ENCODE measurements at regions not wholly inside any gene's neighbourhood (a gene's known extent, or its start where the extent isn't known, plus 50 kb on each side); places are given as distances from the start of the nearest gene placed in this dataset.
A peak's percentile ranks its signal among the peaks of the same experiment; 100 is the strongest.

DNA sequence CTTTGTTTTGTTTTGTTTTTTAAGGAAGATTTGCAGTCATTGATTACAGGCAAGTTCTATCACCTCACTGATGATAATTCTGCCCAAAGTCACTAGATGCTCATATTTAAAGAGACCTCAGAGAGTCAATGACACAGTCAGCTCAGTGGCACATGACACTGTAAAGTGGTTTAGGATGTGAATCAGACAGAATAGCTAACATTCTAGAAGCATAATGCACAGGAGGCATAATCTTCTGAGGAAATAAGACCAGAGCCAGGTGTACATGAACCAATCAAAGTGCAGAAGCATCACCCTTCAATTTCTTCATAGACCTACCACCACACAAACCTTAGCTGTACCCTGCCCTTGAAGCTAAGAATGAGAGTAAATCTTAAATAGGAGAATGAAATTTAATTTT, 268.5 kb downstream of the BRINP2 start:
- Histone ChIP-seq H3K4me3 (ENCODE audit: low read depth, low read length) (no peak overlapping the region), H3K36me3 (ENCODE audit: control insufficient read depth, insufficient read depth, low read length) (no peaks in the 10 kb centered on the region), H3K27me3 (ENCODE audit: control insufficient read depth, insufficient read depth, low read length) (no peaks in the 10 kb centered on the region)
- TF ChIP-seq, protein P1, sequence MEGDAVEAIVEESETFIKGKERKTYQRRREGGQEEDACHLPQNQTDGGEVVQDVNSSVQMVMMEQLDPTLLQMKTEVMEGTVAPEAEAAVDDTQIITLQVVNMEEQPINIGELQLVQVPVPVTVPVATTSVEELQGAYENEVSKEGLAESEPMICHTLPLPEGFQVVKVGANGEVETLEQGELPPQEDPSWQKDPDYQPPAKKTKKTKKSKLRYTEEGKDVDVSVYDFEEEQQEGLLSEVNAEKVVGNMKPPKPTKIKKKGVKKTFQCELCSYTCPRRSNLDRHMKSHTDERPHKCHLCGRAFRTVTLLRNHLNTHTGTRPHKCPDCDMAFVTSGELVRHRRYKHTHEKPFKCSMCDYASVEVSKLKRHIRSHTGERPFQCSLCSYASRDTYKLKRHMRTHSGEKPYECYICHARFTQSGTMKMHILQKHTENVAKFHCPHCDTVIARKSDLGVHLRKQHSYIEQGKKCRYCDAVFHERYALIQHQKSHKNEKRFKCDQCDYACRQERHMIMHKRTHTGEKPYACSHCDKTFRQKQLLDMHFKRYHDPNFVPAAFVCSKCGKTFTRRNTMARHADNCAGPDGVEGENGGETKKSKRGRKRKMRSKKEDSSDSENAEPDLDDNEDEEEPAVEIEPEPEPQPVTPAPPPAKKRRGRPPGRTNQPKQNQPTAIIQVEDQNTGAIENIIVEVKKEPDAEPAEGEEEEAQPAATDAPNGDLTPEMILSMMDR (IDR thresholded peaks at IDR 0.05; ENCODE audit: insufficient read depth, low read depth, low read length) = no peak
- DNase-seq (ENCODE audit: low read depth) = no peak
- ChIA-PET CTCF (interaction anchor here (0.6 kb wide), 1 partner anchor 18 kb away, joined by 3 read pairs; no protein-coding TSS in a partner anchor), POLR2A (no interaction called here)

DNA sequence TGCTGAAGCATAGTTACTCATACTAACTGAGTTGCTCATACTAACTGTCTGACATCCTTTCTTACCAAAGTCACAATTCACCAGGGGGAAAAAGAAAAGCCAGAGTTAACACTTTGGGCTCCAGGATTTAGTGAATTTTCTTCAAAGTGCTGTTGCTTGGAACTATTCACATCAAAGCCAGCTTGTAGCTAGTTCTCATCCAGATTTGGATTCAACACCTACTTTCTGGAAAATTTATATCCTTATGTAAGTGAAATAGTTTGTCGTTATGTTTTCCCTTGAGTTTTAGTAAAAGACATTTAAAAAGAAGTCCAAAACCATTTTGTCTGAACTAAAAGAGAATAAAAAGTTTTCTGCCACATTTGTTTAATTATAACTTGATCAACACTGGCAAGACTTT, 264.6 kb downstream of the BRINP2 start:
- Histone ChIP-seq H3K4me3 (ENCODE audit: low read depth, low read length) (no peak overlapping the region), H3K36me3 (ENCODE audit: control insufficient read depth, insufficient read depth, low read length) (no peaks in the 10 kb centered on the region), H3K27me3 (ENCODE audit: control insufficient read depth, insufficient read depth, low read length) (no peaks in the 10 kb centered on the region)
- ChIA-PET POLR2A (no interaction called here), CTCF (no interaction called here)
- no peak for DNase-seq (ENCODE audit: low read depth)
- TF ChIP-seq, protein P1 (IDR thresholded peaks at IDR 0.05; ENCODE audit: insufficient read depth, low read depth, low read length) = no peak

DNA sequence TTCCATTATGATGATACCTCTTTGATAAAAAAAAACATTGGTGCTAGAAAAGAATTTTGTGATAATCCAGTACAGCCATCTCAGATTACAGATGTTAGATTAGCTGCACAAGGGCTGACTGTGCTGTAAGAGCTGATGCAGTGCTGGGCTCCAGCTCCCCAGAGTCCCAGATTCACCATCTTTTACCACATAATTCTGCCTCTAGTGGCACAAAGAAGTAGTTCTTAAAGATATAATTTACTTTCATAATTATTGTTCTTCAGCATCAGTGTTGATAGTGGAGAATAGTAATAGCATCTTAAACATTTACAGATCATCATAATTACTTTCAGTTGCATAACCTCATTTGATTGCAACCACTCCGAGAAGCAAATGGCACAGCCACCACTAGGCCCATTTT, 262.1 kb downstream of the BRINP2 start:
- H3K4me3 ChIP-seq (ENCODE audit: low read depth, low read length) = no peak overlapping the region
- POLR2A ChIA-PET = no interaction called here
- DNase-seq (ENCODE audit: low read depth) = no peak
- CTCF ChIA-PET = no interaction called here
- H3K36me3 ChIP-seq (ENCODE audit: control insufficient read depth, insufficient read depth, low read length) = no peaks in the 10 kb centered on the region
- no peaks in the 10 kb centered on the region for H3K27me3 ChIP-seq (ENCODE audit: control insufficient read depth, insufficient read depth, low read length)
- TF ChIP-seq, protein P1 (IDR thresholded peaks at IDR 0.05; ENCODE audit: insufficient read depth, low read depth, low read length) = peak; percentile 21; the same call in 1 of the 2 replicates

DNA sequence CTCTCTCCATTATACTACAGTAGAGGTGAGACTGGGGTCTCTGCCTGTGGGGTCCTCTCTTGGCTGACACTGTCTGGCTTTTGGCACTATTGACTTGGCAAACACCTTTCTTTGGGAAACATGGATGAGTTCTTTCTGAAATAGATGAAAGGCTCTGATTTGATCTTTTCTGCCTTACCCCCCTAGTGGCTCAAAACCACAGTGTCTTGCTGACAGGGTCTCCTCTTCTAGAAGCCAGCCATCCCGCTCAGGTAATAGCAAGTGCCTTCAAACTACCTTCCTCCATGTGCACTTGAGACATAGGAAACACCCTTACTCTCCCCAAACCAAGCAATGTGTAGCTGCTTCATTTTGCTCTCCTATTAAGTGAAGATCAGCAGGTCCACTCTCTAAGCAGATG, 260.4 kb downstream of the BRINP2 start:
- no peak for DNase-seq (ENCODE audit: low read depth)
- ChIA-PET POLR2A (no interaction called here), CTCF (interaction anchor here (1.4 kb wide), 1 partner anchor 20 kb away, joined by 3 read pairs; no protein-coding TSS in a partner anchor)
- Histone ChIP-seq H3K4me3 (ENCODE audit: low read depth, low read length) (no peak overlapping the region), H3K36me3 (ENCODE audit: control insufficient read depth, insufficient read depth, low read length) (no peaks in the 10 kb centered on the region), H3K27me3 (ENCODE audit: control insufficient read depth, insufficient read depth, low read length) (no peaks in the 10 kb centered on the region)
- TF ChIP-seq, protein P1 (IDR thresholded peaks at IDR 0.05; ENCODE audit: insufficient read depth, low read depth, low read length) = no peak

DNA sequence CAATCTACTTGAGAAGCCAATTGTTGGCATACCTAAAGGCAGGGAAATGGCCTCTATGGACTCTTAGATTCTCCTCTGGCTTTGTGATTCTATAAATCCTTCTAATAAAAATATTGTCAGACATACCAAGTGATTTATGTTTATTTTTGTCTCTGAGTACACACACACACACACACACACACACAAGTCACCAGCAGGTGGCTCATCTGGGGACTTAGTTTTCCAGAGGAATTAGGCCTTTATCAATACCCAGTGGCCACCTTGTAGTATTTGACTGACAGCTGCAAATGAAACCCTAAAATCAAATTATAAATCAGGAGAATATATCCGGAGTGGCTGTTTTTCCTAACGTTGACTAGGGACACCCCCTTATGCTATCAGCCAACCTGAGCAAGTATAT, 258.5 kb downstream of the BRINP2 start:
- POLR2A ChIA-PET = no interaction called here
- Histone ChIP-seq H3K27me3 (ENCODE audit: control insufficient read depth, insufficient read depth, low read length) (no peaks in the 10 kb centered on the region), H3K36me3 (ENCODE audit: control insufficient read depth, insufficient read depth, low read length) (no peaks in the 10 kb centered on the region), H3K4me3 (ENCODE audit: low read depth, low read length) (no peak overlapping the region)
- TF ChIP-seq, protein P1 (IDR thresholded peaks at IDR 0.05; ENCODE audit: insufficient read depth, low read depth, low read length) = no peak
- DNase-seq (ENCODE audit: low read depth) = no peak
- CTCF ChIA-PET = interaction anchor here (0.7 kb wide), 1 partner anchor 480 kb away, joined by 3 read pairs; no protein-coding TSS in a partner anchor
